GM18861 (cell line): ENCODE measurements at regions not wholly inside any gene's neighbourhood (a gene's known extent, or its start where the extent isn't known, plus 50 kb on each side); places are given as distances from the start of the nearest gene placed in this dataset.
"Not testable (repeated sequence)": the region's sequence is repeated elsewhere in the genome, so short reads cannot be mapped to it uniquely, and the experiment has no call there.

Source experiments
- ATAC-seq: cut with Tn5 transposase; IDR thresholded peaks from one replicate; pipeline ENCODE4 v1.9.1; 2021; ENCODE audit not compliant: unreplicated experiment

GRCh38 chr2:76697439-76697838, 824.7 kb downstream of the LRRTM4 start:
- ATAC-seq: not testable (repeated sequence)

- no peak for ATAC-seq
These were observed 829.3 kb downstream of the LRRTM4 start for GRCh38 chr2:76692908-76693307.

DNA sequence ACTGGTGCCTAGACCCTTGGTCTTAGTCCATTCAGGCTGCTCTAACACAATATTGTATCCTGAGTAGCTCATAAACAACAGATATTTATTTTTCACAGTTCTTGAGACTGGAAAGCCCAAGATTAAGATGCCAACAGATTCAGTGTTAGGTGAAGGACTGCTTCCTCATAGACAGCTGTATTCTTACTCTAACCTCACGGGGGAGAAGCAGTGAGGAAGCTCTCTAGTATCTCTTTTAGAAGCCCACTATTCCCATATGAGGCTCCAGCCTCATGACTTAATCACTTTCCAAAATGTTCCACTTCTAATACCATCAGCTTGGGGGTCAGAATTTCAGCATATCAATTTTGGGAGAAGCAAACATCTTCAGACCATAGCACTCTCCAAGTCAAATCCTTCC, 833.4 kb downstream of the LRRTM4 start:
- ATAC-seq: no peak

DNA sequence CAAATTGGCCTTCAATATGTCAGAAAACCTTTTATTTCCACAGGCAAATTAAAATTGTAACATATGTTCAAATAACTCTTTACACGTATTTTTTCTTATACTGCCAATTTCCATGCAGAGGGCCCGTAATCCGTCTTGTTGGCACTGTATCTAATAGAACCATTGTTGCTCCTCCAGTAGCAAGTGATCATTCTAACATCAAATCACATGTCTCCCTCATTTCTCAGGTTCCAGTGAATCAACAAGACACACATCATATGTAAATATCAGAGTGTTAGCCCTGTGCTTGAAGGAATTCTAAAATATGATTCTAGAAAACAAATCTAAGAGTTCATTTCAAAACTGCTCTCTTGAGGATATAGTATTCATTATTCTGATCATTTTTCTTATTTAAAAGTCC, 834.3 kb downstream of the LRRTM4 start:
- no peak for ATAC-seq

GRCh38 chr2:76684756-76685155, 837.4 kb downstream of the LRRTM4 start:
- no peak for ATAC-seq

DNA sequence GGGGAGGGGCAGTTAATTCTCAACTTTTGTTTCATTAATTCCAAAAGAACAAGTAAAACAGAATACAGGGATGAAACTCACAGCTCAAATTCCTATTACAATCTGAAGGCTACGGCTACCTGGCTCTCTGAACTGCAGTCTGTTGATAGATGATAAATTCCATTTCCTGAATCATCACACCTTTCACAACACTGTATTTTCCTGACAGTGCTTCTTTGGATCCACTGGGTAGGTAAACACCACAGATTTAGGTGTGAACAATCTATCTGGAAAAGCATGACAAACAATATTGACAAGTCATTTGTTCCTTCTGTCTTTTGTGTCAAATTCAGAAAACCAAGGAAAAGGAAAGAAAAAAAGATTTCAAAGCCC, 843.2 kb downstream of the LRRTM4 start:
- no peak for ATAC-seq

- no peak for ATAC-seq
These were observed 843.7 kb downstream of the LRRTM4 start for GRCh38 chr2:76678383-76679024.

GRCh38 chr2:76675212-76675611, 847.0 kb downstream of the LRRTM4 start:
- ATAC-seq: no peak

GRCh38 chr2:76672798-76673197, 849.4 kb downstream of the LRRTM4 start:
- no peak for ATAC-seq

DNA sequence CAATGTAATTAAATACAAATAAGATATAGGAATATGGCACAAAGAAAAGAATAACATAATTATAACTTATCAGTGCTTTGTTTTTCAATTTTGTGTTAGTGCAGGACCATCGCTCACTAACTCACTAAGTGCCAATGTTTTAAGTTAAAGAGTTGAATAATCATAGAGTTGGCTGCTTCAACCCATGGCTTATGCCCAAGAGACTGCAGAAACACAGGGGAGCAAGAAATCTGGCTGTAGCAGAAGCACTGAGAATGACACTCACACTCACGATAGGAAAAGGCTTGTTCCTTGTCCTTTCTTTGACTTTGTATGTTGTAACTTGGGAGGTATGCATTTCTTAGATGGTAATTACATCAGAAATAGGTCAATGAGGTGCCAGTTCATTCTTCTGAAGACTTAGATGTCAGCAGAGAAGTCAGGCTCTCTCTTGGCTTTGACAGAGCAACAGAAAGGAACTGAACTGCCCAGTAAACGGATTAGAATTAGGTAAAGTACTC, 852.2 kb downstream of the LRRTM4 start:
- ATAC-seq: no peak

GRCh38 chr2:76668279-76668678, 853.9 kb downstream of the LRRTM4 start:
- no peak for ATAC-seq

GRCh38 chr2:76667821-76668271, 854.3 kb downstream of the LRRTM4 start:
- ATAC-seq: no peak

- ATAC-seq: no peak
These were observed 880.0 kb downstream of the LRRTM4 start for GRCh38 chr2:76642129-76642528.

- no peak for ATAC-seq
These were observed 880.7 kb downstream of the LRRTM4 start for GRCh38 chr2:76641506-76641905.

GRCh38 chr2:76640905-76641304, 881.3 kb downstream of the LRRTM4 start:
- ATAC-seq: no peak

- no peak for ATAC-seq
These were observed 883.0 kb downstream of the LRRTM4 start for GRCh38 chr2:76639171-76639680.

- no peak for ATAC-seq
These were observed 888.8 kb downstream of the LRRTM4 start for GRCh38 chr2:76633276-76633921.

- ATAC-seq: no peak
These were observed 897.1 kb downstream of the LRRTM4 start for GRCh38 chr2:76625101-76625500.

- ATAC-seq: no peak
These were observed 902.6 kb upstream of the GCFC2 start for GRCh38 chr2:76613330-76613729.

GRCh38 chr2:76612764-76613163, 902.0 kb upstream of the GCFC2 start:
- ATAC-seq: no peak

GRCh38 chr2:76610451-76610850, 899.7 kb upstream of the GCFC2 start:
- no peak for ATAC-seq

- ATAC-seq: peak; percentile 96
These were observed 889.1 kb upstream of the GCFC2 start for GRCh38 chr2:76599732-76600368.
